K562 (cell line): ENCODE measurements at regions not wholly inside any gene's neighbourhood (a gene's known extent, or its start where the extent isn't known, plus 50 kb on each side); places are given as distances from the start of the nearest gene placed in this dataset.

Source experiments
- ATF3 ChIP-seq, 2 experiments: fragments of 450-650 bp in 1 of 2; sonication (generic) in 1 of 2; formaldehyde crosslinking in 1 of 2; IDR thresholded peaks in 1 of 2; conservative IDR thresholded peaks in 1 of 2; 2 replicates each; pipeline versions ENCODE4 v1.6.1 to v1.8.1; 2016 to 2023; ENCODE audit warnings: mild to moderate bottlenecking in 2 of 2, moderate library complexity in 2 of 2, inconsistent platforms in 1 of 2, missing genetic modification reagents in 1 of 2
- ESRRA ChIP-seq: fragments of 450-650 bp; IDR thresholded peaks from 2 replicates; pipeline ENCODE4 v1.6.1; 2014; ENCODE audit warnings: low read depth, mild to moderate bottlenecking, moderate library complexity, borderline replicate concordance
- ETV6 ChIP-seq, 3 experiments: fragments of 150-350 bp in 1 of 3; sonication (generic) in 1 of 3; formaldehyde crosslinking in 1 of 3; IDR thresholded peaks; 2 replicates each; pipeline versions ENCODE4 v1.6.1 to v1.8.0; 2014 to 2022; ENCODE audit warnings: borderline replicate concordance in 2 of 3, low read depth in 2 of 3, antibody characterized with exemption in 1 of 3, low read length in 1 of 3, mild to moderate bottlenecking in 1 of 3, missing genetic modification reagents in 1 of 3
- JUN ChIP-seq, 2 experiments: sonication (generic) in 1 of 2; formaldehyde crosslinking in 1 of 2; IDR thresholded peaks; 2 replicates each; pipeline versions ENCODE4 v1.6.1 to v1.8.0; 2012 to 2022; ENCODE audit warnings: borderline replicate concordance in 2 of 2, mild to moderate bottlenecking in 2 of 2, improper control_type of control experiment in 1 of 2, low read depth in 1 of 2, low read length in 1 of 2, missing genetic modification reagents in 1 of 2
- MAZ ChIP-seq, 2 experiments: fragments of 450-650 bp in 1 of 2; sonication (generic) in 1 of 2; formaldehyde crosslinking; IDR thresholded peaks in 1 of 2; conservative IDR thresholded peaks in 1 of 2; 2 replicates each; pipeline versions ENCODE4 v1.4.0 to v1.5.0; 2020; ENCODE audit warnings: mild to moderate bottlenecking in 1 of 2, missing genetic modification reagents in 1 of 2
- NFE2 ChIP-seq: IDR thresholded peaks from 2 replicates; pipeline ENCODE4 v1.6.1; 2014; ENCODE audit warnings: antibody characterized with exemption, low read depth
- POLR2A ChIP-seq: fragments of 450-650 bp; conservative IDR thresholded peaks from 2 replicates; pipeline ENCODE4 v1.6.1; 2016
- TAF1 ChIP-seq: IDR thresholded peaks from 2 replicates; pipeline ENCODE4 v1.6.1; 2011; ENCODE audit warnings: mild to moderate bottlenecking, low read length, moderate library complexity; ENCODE audit not compliant: insufficient read depth, control insufficient read depth, severe bottlenecking; ENCODE audit errors: extremely low read depth
- XRCC3 ChIP-seq: fragments of 450-650 bp; IDR thresholded peaks from 2 replicates; pipeline ENCODE4 v1.6.1; 2017; ENCODE audit warnings: mild to moderate bottlenecking, moderate library complexity
- YY1 ChIP-seq, 3 experiments: IDR thresholded peaks; 2 replicates each; pipeline ENCODE4 v1.6.1; 2011; ENCODE audit warnings: low read length in 2 of 3, mild to moderate bottlenecking in 2 of 3, moderate library complexity in 2 of 3, borderline replicate concordance in 1 of 3, control low read depth in 1 of 3, low read depth in 1 of 3; ENCODE audit not compliant: insufficient read depth in 3 of 3, insufficient replicate concordance in 2 of 3, control insufficient read depth in 1 of 3, insufficient read length in 1 of 3; ENCODE audit errors: extremely low read depth in 1 of 3
- ZNF3 ChIP-seq: fragments of 250-450 bp; sonication (Bioruptor Pico); IDR thresholded peaks from 2 replicates; pipeline ENCODE4 v1.5.0; 2021; ENCODE audit warnings: mild to moderate bottlenecking, moderate library complexity
- TF ChIP-seq, protein P1 (sequence below), 3 experiments: IDR thresholded peaks in 2 of 3; conservative IDR thresholded peaks in 1 of 3; 2 replicates each; pipeline ENCODE4 v1.5.1; 2011 to 2012; ENCODE audit warnings: low read length in 3 of 3, mild to moderate bottlenecking in 3 of 3, control low read depth in 2 of 3, improper control_type of control experiment in 1 of 3, inconsistent platforms in 1 of 3, low read depth in 1 of 3, mixed read lengths in 1 of 3, moderate library complexity in 1 of 3; ENCODE audit not compliant: insufficient read depth in 2 of 3

- TF ChIP-seq ETV6 (IDR thresholded peaks at IDR 0.05; ENCODE audit: borderline replicate concordance in 1 of 2, low read depth in 2 of 2, low read length in 1 of 2) (no peak), ETV6 (CRISPR knock-in tag; IDR thresholded peaks at IDR 0.05; ENCODE audit: borderline replicate concordance) (no peak), ZNF3 (CRISPR knock-in tag) (no peak), TAF1 (no peak), MAZ (CRISPR knock-in tag; conservative IDR thresholded peaks at IDR 0.05 in 1 of 2, IDR thresholded peaks at IDR 0.05 in 1 of 2) (no peak), POLR2A (no peak), NFE2 (no peak), JUN (IDR thresholded peaks at IDR 0.05; ENCODE audit: borderline replicate concordance, low read depth, low read length) (no peak), JUN (CRISPR knock-in tag; IDR thresholded peaks at IDR 0.05; ENCODE audit: borderline replicate concordance) (no peak), XRCC3 (no peak), YY1 (IDR thresholded peaks at IDR 0.05; ENCODE audit: borderline replicate concordance in 1 of 3, control insufficient read depth in 1 of 3, extremely low read depth in 1 of 3, insufficient read depth in 3 of 3, insufficient read length in 1 of 3, insufficient replicate concordance in 2 of 3, low read depth in 1 of 3, low read length in 2 of 3) (no peak), ATF3 (IDR thresholded peaks at IDR 0.05) (no peak), ATF3 (CRISPR knock-in tag; conservative IDR thresholded peaks at IDR 0.05) (no peak), ESRRA (no peak)
- TF ChIP-seq, protein P1, sequence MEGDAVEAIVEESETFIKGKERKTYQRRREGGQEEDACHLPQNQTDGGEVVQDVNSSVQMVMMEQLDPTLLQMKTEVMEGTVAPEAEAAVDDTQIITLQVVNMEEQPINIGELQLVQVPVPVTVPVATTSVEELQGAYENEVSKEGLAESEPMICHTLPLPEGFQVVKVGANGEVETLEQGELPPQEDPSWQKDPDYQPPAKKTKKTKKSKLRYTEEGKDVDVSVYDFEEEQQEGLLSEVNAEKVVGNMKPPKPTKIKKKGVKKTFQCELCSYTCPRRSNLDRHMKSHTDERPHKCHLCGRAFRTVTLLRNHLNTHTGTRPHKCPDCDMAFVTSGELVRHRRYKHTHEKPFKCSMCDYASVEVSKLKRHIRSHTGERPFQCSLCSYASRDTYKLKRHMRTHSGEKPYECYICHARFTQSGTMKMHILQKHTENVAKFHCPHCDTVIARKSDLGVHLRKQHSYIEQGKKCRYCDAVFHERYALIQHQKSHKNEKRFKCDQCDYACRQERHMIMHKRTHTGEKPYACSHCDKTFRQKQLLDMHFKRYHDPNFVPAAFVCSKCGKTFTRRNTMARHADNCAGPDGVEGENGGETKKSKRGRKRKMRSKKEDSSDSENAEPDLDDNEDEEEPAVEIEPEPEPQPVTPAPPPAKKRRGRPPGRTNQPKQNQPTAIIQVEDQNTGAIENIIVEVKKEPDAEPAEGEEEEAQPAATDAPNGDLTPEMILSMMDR (IDR thresholded peaks at IDR 0.05 in 2 of 3, conservative IDR thresholded peaks at IDR 0.05 in 1 of 3; ENCODE audit: insufficient read depth in 2 of 3, low read depth in 1 of 3, low read length in 3 of 3): no peak
Measured at GRCh38 chr1:115228191-115228590, 109.9 kb downstream of the NGF start.
